Kidney (tissue), 13 donors: ENCODE measurements at regions not wholly inside any gene's neighbourhood (a gene's known extent, or its start where the extent isn't known, plus 50 kb on each side); places are given as distances from the start of the nearest gene placed in this dataset.

Source experiments
- DNase-seq, 5 donors: peaks; one replicate each; pipeline ENCODE4 v3.0.0-alpha.2; 2013 to 2020
- FAIRE-seq: peaks from 2 replicates; lab custom pipeline; 2012; peaks lifted over from hg19 to GRCh38; lab: Jason Lieb, UNC
- H3K27ac ChIP-seq, 2 donors: one replicate each; pipeline ENCODE4 v1.7.0; 2013; ENCODE audit warnings: low read depth in 2 of 2, low read length in 2 of 2, inconsistent platforms in 1 of 2
- H3K27me3 ChIP-seq: one replicate; pipeline ENCODE4 v1.7.1; 2013; ENCODE audit warnings: low read length, inconsistent platforms; ENCODE audit not compliant: control insufficient read depth, insufficient read depth
- H3K36me3 ChIP-seq, 3 donors: one replicate each; pipeline versions ENCODE4 v1.7.0 to v1.7.1; 2013; ENCODE audit warnings: low read length in 3 of 3, control low read depth in 1 of 3, inconsistent platforms in 1 of 3; ENCODE audit not compliant: insufficient read depth in 3 of 3, control insufficient read depth in 2 of 3
- H3K4me1 ChIP-seq, 3 donors: one replicate each; pipeline versions ENCODE4 v1.7.0 to v1.7.1; 2013; ENCODE audit warnings: low read length in 3 of 3, inconsistent platforms in 1 of 3, low read depth in 1 of 3; ENCODE audit not compliant: control insufficient read depth in 2 of 3, insufficient read depth in 2 of 3
- H3K4me3 ChIP-seq, 3 donors: one replicate each; pipeline versions ENCODE4 v1.7.0 to v1.8.1; 2013; ENCODE audit warnings: low read length in 3 of 3, control low read depth in 1 of 3, inconsistent platforms in 1 of 3
- H3K9ac ChIP-seq, 3 donors: one replicate each; pipeline versions ENCODE4 v1.7.0 to v1.7.1; 2013; ENCODE audit warnings: low read length in 3 of 3, control low read depth in 1 of 3, inconsistent platforms in 1 of 3
- H3K9me3 ChIP-seq, 3 donors: one replicate each; pipeline versions ENCODE4 v1.7.0 to v1.7.1; 2013; ENCODE audit warnings: low read length in 3 of 3, control low read depth in 1 of 3, inconsistent platforms in 1 of 3; ENCODE audit not compliant: control insufficient read depth in 2 of 3, insufficient read depth in 1 of 3
- intact Hi-C: fragments of 100-400 bp; cut with DNase I; formaldehyde crosslinking; loops from one replicate; pipeline ENCODE4 v1.11.1; 2022
- TF ChIP-seq, protein P1 (sequence below): IDR thresholded peaks from 3 replicates; pipeline ENCODE4 v1.5.1; 2012; ENCODE audit warnings: mild to moderate bottlenecking, moderate library complexity, borderline replicate concordance; ENCODE audit not compliant: insufficient read depth; ENCODE audit errors: extremely low read depth
- donor health status: control.
- donor health status: control.
- donor health status: control.
- donor health status: control.
- donor health status: control.
- donor health status: DM: yes; HTN: yes; CAD: no.
- donor health status: Normal renal cell carcinoma (clear cell type).

DNA sequence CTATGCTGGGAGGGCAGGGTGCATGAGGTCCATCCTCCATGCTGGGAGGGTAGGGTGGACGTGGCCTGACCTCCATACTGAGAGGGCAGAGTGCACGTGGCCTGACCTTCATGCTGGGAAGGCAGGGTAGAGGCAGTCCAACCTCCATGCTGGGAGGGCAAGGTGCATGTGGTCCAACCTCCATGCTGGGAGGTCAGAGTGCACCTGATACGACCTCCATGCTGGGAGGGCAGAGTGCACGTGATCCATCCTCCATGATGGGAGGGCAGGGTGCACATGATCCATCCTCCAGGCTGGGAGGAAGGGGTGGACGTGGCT lies 622.2 kb downstream of the BRD1 start:
- H3K4me3 ChIP-seq: no peak overlapping the region
- intact Hi-C loops: no loop called here

DNA sequence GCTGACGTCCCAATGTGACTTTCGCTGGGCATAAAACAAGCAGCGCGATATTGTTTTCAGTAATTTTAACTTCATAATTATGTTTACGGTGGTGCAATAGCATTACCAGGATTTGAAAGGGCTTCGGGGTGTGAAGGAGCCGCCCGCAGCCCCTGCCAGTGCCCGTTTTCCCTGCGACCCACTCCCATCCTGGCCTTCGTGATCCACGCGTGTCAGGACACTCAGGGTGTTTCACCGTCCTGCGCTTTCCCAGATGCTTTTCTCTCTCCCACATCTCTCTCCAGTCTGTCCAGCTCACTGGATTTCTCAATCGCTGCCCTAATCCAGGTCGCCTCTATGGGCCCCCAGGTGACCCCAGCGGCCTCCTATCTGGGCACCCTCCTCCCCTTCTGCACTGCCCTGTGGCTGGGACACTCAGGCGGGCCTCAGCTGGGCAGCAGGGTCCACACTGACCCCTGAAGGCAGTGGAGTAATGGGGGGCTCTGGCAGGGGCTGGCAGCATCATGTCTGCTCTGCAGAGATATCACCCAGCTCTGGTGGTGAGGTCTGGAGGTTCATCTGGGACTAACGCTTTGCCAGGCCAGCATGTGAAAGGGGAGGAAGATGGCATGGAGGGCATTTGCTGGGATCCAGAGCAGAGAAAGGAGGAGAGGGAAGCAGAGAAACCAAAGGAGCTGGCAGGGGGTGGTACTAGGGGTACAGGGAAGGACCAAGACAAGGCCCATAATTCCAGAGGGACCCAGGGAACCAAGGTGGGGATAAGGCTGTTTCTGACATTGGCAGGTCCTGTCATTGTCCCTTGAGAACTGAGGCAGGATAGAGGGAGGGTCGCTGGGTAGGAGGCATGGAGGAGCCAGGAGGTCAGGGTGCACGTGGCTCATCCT lies 622.8 kb downstream of the BRD1 start:
- TF ChIP-seq, protein P1, sequence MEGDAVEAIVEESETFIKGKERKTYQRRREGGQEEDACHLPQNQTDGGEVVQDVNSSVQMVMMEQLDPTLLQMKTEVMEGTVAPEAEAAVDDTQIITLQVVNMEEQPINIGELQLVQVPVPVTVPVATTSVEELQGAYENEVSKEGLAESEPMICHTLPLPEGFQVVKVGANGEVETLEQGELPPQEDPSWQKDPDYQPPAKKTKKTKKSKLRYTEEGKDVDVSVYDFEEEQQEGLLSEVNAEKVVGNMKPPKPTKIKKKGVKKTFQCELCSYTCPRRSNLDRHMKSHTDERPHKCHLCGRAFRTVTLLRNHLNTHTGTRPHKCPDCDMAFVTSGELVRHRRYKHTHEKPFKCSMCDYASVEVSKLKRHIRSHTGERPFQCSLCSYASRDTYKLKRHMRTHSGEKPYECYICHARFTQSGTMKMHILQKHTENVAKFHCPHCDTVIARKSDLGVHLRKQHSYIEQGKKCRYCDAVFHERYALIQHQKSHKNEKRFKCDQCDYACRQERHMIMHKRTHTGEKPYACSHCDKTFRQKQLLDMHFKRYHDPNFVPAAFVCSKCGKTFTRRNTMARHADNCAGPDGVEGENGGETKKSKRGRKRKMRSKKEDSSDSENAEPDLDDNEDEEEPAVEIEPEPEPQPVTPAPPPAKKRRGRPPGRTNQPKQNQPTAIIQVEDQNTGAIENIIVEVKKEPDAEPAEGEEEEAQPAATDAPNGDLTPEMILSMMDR: no peak
- no peaks in the 10 kb centered on the region for H3K9me3 ChIP-seq
- H3K4me3 ChIP-seq: no peak overlapping the region
- FAIRE-seq: no peak
- no peaks in the 10 kb centered on the region for H3K4me1 ChIP-seq
- no peaks in the 10 kb centered on the region for H3K27me3 ChIP-seq
- peak in 3 of 5 donors; percentile 3 to 37 (median 13) for DNase-seq
- H3K36me3 ChIP-seq: no peaks in the 10 kb centered on the region
- intact Hi-C loops: no loop called here
- no peak overlapping the region for H3K27ac ChIP-seq
- no peak overlapping the region for H3K9ac ChIP-seq

More for the DNA sequence above, 622.2 kb downstream of the BRD1 start:
- Histone ChIP-seq H3K36me3 (no peaks in the 10 kb centered on the region), H3K9ac (no peak overlapping the region), H3K4me1 (no peaks in the 10 kb centered on the region), H3K27me3 (no peaks in the 10 kb centered on the region), H3K9me3 (no peaks in the 10 kb centered on the region), H3K27ac (no peak overlapping the region)
- peak in 2 of 5 donors; percentile 15 to 60 for DNase-seq
- FAIRE-seq: no peak
- TF ChIP-seq, protein P1: no peak

DNA sequence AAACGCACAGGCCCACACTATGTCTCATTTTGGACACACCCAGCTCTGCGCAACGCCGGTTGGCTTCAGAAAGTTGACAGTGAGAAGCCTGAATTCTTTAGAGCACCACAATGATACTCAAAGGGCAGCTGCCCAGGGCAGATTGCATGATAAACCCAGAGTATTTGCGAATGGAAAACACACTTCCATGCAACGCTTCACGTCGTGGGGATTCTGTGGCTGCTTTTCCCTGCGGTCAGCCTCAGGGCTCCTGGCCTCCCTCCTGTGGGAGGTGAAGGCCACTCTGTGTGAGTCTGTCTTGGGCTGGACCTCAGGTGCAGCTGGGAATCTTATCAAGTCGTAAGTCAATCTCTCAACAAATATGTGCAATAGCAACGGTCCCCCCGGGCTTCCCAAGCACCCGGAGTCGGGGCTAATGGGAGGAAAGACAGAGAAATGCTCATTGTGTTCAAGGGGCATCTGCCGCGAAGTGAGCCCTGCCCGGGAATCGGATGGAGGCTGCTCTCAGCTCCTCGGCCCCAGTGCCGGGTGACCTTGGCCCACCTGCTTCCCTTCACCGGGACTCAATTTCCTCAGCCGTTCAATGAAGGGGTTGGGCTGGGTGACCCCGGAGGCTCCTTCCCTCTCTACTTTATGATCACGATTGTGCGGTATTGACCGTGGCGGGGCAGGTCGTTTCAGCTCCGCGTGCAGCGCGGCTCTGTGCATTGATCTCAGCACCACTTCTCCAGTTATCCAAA lies 623.6 kb downstream of the BRD1 start:
- H3K27ac ChIP-seq: no peak overlapping the region
- no peaks in the 10 kb centered on the region for H3K36me3 ChIP-seq
- no peaks in the 10 kb centered on the region for H3K4me1 ChIP-seq
- H3K9ac ChIP-seq: no peak overlapping the region
- no peak overlapping the region for H3K4me3 ChIP-seq
- H3K9me3 ChIP-seq: no peaks in the 10 kb centered on the region
- TF ChIP-seq, protein P1: no peak
- intact Hi-C loops: no loop called here
- no peak for FAIRE-seq
- no peaks in the 10 kb centered on the region for H3K27me3 ChIP-seq
- DNase-seq: peak in 3 of 5 donors; percentile 6 to 32 (median 9)
